Cardiac septum (tissue), 1 donor: ENCODE measurements at regions not wholly inside any gene's neighbourhood (a gene's known extent, or its start where the extent isn't known, plus 50 kb on each side); places are given as distances from the start of the nearest gene placed in this dataset.
"Not testable (repeated sequence)": the region's sequence is repeated elsewhere in the genome, so short reads cannot be mapped to it uniquely, and the experiment has no call there.

ENCODE experiments used
- DNase-seq: peaks from one replicate; pipeline ENCODE4 v3.0.0-alpha.2; 2020; ENCODE audit warnings: low spot score
- intact Hi-C: fragments of 100-400 bp; cut with DNase I; formaldehyde crosslinking; loops from one replicate; pipeline ENCODE4 v1.14.0; 2022
- donor health status: DM: no; HTN: no; CAD: no.

- intact Hi-C loops = no loop called here
These were observed 1038.1 kb downstream of the SUCLG1 start for GRCh38 chr2:83420993-83421392.

GRCh38 chr2:83394134-83394904, 1064.8 kb downstream of the SUCLG1 start:
- intact Hi-C loops = no loop called here

More at GRCh38 chr2:83420993-83421392, 1038.1 kb downstream of the SUCLG1 start:
- no peak for DNase-seq

GRCh38 chr2:83388804-83389203, 1070.3 kb downstream of the SUCLG1 start:
- DNase-seq = no peak
- intact Hi-C loops = no loop called here

More at GRCh38 chr2:83394134-83394904, 1064.8 kb downstream of the SUCLG1 start:
- no peak for DNase-seq

- DNase-seq = no peak
- intact Hi-C loops = no loop called here
These were observed 1072.5 kb downstream of the SUCLG1 start for GRCh38 chr2:83386549-83386948.

- intact Hi-C loops = no loop called here
- DNase-seq = no peak
These were observed 1080.2 kb downstream of the SUCLG1 start for GRCh38 chr2:83378921-83379320.

- DNase-seq = no peak
- intact Hi-C loops = no loop called here
These were observed 1082.3 kb downstream of the SUCLG1 start for GRCh38 chr2:83376731-83377130.

- DNase-seq = no peak
- intact Hi-C loops = no loop called here
These were observed 1088.7 kb downstream of the SUCLG1 start for GRCh38 chr2:83370419-83370762.

GRCh38 chr2:83369601-83370418, 1089.3 kb downstream of the SUCLG1 start:
- intact Hi-C loops = no loop called here
- DNase-seq = no peak

- intact Hi-C loops = no loop called here
- no peak for DNase-seq
These were observed 1090.2 kb downstream of the SUCLG1 start for GRCh38 chr2:83368916-83369315.

GRCh38 chr2:83368461-83368860, 1090.6 kb downstream of the SUCLG1 start:
- no peak for DNase-seq
- intact Hi-C loops = no loop called here

- intact Hi-C loops = no loop called here
- DNase-seq = no peak
These were observed 1093.6 kb downstream of the SUCLG1 start for GRCh38 chr2:83365476-83365875.

- intact Hi-C loops = no loop called here
- no peak for DNase-seq
These were observed 1094.8 kb downstream of the SUCLG1 start for GRCh38 chr2:83364264-83364663.

GRCh38 chr2:83363138-83363537, 1095.9 kb downstream of the SUCLG1 start:
- intact Hi-C loops, DNase-seq: not testable (repeated sequence)

GRCh38 chr2:83359336-83359735, 1099.7 kb downstream of the SUCLG1 start:
- no peak for DNase-seq
- intact Hi-C loops = no loop called here

GRCh38 chr2:83342860-83343329, 1116.2 kb downstream of the SUCLG1 start:
- DNase-seq = no peak
- intact Hi-C loops = no loop called here

- intact Hi-C loops = no loop called here
- no peak for DNase-seq
These were observed 1118.7 kb downstream of the SUCLG1 start for GRCh38 chr2:83340424-83340823.

GRCh38 chr2:83339942-83340341, 1119.1 kb downstream of the SUCLG1 start:
- DNase-seq, intact Hi-C loops: not testable (repeated sequence)

GRCh38 chr2:83331810-83332209, 1127.3 kb downstream of the SUCLG1 start:
- no peak for DNase-seq
- intact Hi-C loops = no loop called here

GRCh38 chr2:83323038-83323437, 1136.0 kb downstream of the SUCLG1 start:
- intact Hi-C loops = no loop called here
- no peak for DNase-seq

GRCh38 chr2:83320053-83320452, 1139.0 kb downstream of the SUCLG1 start:
- no peak for DNase-seq
- intact Hi-C loops = no loop called here
